Left lung (tissue), 4 donors: ENCODE measurements at regions not wholly inside any gene's neighbourhood (a gene's known extent, or its start where the extent isn't known, plus 50 kb on each side); places are given as distances from the start of the nearest gene placed in this dataset.
"Not testable (repeated sequence)": the region's sequence is repeated elsewhere in the genome, so short reads cannot be mapped to it uniquely, and the experiment has no call there.

ENCODE experiments used
- ATAC-seq: fragments of 200-7000 bp; cut with Tn5 transposase; one replicate; pipeline ENCODE4 v1.9.1; 2020; ENCODE audit warnings: moderate library complexity
- DNase-seq, 4 donors: peaks; one replicate each; pipeline ENCODE4 v3.0.0-alpha.2; 2013 to 2020
- H3K27ac ChIP-seq, 2 donors: fragments of 200-600 bp; sonication (generic) in 1 of 2; one replicate each; pipeline versions ENCODE4 v1.5.0 to v1.8.0; 2020 to 2021
- H3K27me3 ChIP-seq, 2 donors: fragments of 200-600 bp; sonication (generic) in 1 of 2; one replicate each; pipeline versions ENCODE4 v1.5.0 to v1.8.0; 2020 to 2021
- H3K36me3 ChIP-seq, 2 donors: fragments of 200-600 bp; sonication (generic) in 1 of 2; one replicate each; pipeline versions ENCODE4 v1.5.0 to v1.8.0; 2020 to 2021
- H3K4me1 ChIP-seq, 2 donors: fragments of 200-600 bp; one replicate each; pipeline ENCODE4 v1.8.0; 2021
- H3K4me3 ChIP-seq, 2 donors: fragments of 200-600 bp; sonication (generic) in 1 of 2; one replicate each; pipeline versions ENCODE4 v1.5.0 to v1.8.0; 2020 to 2021; ENCODE audit warnings: mild to moderate bottlenecking in 1 of 2
- H3K9me3 ChIP-seq, 2 donors: fragments of 200-600 bp; sonication (generic) in 1 of 2; one replicate each; pipeline versions ENCODE4 v1.5.0 to v1.8.0; 2020 to 2021
- CTCF ChIP-seq, 2 donors: fragments of 200-600 bp; sonication (generic) in 1 of 2; IDR thresholded peaks; one replicate each; pipeline versions ENCODE4 v1.5.0 to v1.8.0; 2021; ENCODE audit warnings: antibody characterized with exemption in 2 of 2
- intact Hi-C, 2 donors: fragments of 100-400 bp; cut with DNase I; formaldehyde crosslinking; loops; one replicate each; pipeline versions ENCODE4 v1.11.2 to v1.14.2; 2022
- donor health status: DM: no; HTN: yes; CAD: no.
- donor health status: DM: no; HTN: no; CAD: no.

GRCh38 chr9:75358846-75359245 is 270.5 kb downstream of the OSTF1 start:
- TF ChIP-seq CTCF (IDR thresholded peaks at IDR 0.05) = no peak

DNA sequence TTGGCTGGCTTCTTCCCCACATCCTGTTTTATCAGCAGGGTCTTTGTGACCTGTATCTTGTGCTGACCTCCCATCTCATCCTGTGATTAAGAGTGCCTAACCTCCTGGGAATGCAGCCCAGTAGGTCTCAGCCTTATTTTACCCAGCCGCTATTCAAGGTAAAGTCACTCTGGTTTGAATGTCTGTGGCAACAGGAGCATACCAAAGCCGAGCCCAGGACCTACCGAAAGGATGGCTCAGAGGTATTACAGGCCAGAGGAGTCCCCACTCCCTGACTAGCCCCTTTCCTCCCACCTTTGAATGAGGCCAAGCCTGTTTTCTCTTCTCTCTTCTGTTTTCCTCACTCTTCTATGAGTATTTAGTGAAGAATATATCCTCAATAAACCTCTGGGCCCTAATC is 271.3 kb downstream of the OSTF1 start:
- H3K36me3 ChIP-seq = no peaks in the 10 kb centered on the region
- H3K4me3 ChIP-seq = no peak overlapping the region
- peaks cover 0 to 26% of the 10 kb centered on the region in 2 donors for H3K9me3 ChIP-seq
- H3K27ac ChIP-seq = no peak overlapping the region
- no peaks in the 10 kb centered on the region for H3K4me1 ChIP-seq
- ATAC-seq = no peak
- no peaks in the 10 kb centered on the region for H3K27me3 ChIP-seq
- DNase-seq = no peak
- intact Hi-C loops = no loop called here
- no peak for TF ChIP-seq CTCF (IDR thresholded peaks at IDR 0.05)

More at GRCh38 chr9:75358846-75359245, 270.5 kb downstream of the OSTF1 start:
- Histone ChIP-seq H3K4me3 (no peak overlapping the region), H3K9me3 (peaks cover 0 to 22% of the 10 kb centered on the region in 2 donors), H3K27me3 (no peaks in the 10 kb centered on the region), H3K36me3 (no peaks in the 10 kb centered on the region), H3K27ac (no peak overlapping the region), H3K4me1 (no peaks in the 10 kb centered on the region)
- DNase-seq (no peak), ATAC-seq (no peak)
- intact Hi-C loops = no loop called here

DNA sequence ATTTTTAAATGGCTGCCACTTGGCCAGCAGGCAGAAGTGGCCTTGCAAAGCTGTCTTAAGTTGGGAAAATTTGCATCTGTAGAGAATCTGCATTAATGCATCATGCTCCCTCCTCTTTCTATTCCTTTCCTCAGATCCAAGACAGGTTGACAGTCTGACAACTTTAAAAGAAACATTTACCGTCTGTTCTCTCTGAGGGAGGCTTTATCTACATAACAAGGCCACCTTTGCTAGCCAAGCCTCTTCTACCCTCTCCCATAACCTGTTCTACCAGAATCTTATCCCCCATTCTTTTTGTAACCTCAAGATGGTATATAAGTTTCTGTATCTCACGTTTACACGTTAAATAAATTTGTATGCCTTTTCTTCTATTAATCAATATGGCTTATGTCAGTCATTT is 271.9 kb downstream of the OSTF1 start:
- intact Hi-C loops = no loop called here
- no peaks in the 10 kb centered on the region for H3K27me3 ChIP-seq
- H3K9me3 ChIP-seq = peaks cover 0 to 26% of the 10 kb centered on the region in 2 donors
- no peak overlapping the region for H3K4me3 ChIP-seq
- no peak overlapping the region for H3K27ac ChIP-seq
- no peaks in the 10 kb centered on the region for H3K36me3 ChIP-seq
- no peak for TF ChIP-seq CTCF (IDR thresholded peaks at IDR 0.05)
- DNase-seq (no peak), ATAC-seq (no peak)
- H3K4me1 ChIP-seq = no peaks in the 10 kb centered on the region

DNA sequence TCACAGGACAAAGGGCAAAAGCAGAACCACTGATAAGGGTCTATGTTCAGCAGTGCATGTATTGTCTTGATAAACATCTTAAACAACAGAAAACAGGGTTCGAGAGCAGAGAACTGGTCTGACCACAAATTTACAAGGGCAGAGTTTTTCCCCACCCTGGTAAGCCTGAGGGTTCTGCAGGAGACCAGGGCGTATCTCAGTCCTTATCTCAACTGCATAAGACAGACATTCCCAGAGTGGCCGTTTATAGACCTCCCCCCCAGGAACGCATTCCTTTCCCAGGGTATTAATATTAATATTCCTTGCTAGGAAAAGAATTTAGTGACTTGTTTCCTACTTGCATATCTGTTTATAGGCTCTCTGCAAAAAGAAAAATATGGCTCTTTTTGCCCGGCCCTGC is 274.1 kb downstream of the OSTF1 start:
- H3K36me3 ChIP-seq, H3K4me1 ChIP-seq, DNase-seq, H3K4me3 ChIP-seq, H3K27me3 ChIP-seq, H3K27ac ChIP-seq, intact Hi-C loops, ATAC-seq: not testable (repeated sequence)
- H3K9me3 ChIP-seq = peaks cover 0 to 26% of the 10 kb centered on the region in 2 donors

GRCh38 chr9:75365196-75365595 is 276.9 kb downstream of the OSTF1 start:
- H3K36me3 ChIP-seq = no peaks in the 10 kb centered on the region

More at GRCh38 chr9:75365196-75365595, 276.9 kb downstream of the OSTF1 start:
- Histone ChIP-seq H3K9me3 (peaks cover 0 to 26% of the 10 kb centered on the region in 2 donors), H3K27ac (no peak overlapping the region), H3K4me1 (no peaks in the 10 kb centered on the region), H3K4me3 (no peak overlapping the region), H3K27me3 (no peaks in the 10 kb centered on the region)
- intact Hi-C loops = no loop called here
- no peak for ATAC-seq
- no peak for DNase-seq
- TF ChIP-seq CTCF (IDR thresholded peaks at IDR 0.05) = no peak
